GM10266 (cell line): ENCODE measurements at regions not wholly inside any gene's neighbourhood (a gene's known extent, or its start where the extent isn't known, plus 50 kb on each side); places are given as distances from the start of the nearest gene placed in this dataset.
"Not testable (repeated sequence)": the region's sequence is repeated elsewhere in the genome, so short reads cannot be mapped to it uniquely, and the experiment has no call there.

Experiments
- DNase-seq: peaks from one replicate; pipeline ENCODE4 v3.0.0; 2012; ENCODE audit errors: extremely low spot score
- TF ChIP-seq, protein P1 (sequence below): IDR thresholded peaks from 2 replicates; pipeline ENCODE4 v1.5.1; 2012; ENCODE audit warnings: mild to moderate bottlenecking, low read depth; ENCODE audit not compliant: control insufficient read depth, insufficient read depth; ENCODE audit errors: missing control alignments

DNA sequence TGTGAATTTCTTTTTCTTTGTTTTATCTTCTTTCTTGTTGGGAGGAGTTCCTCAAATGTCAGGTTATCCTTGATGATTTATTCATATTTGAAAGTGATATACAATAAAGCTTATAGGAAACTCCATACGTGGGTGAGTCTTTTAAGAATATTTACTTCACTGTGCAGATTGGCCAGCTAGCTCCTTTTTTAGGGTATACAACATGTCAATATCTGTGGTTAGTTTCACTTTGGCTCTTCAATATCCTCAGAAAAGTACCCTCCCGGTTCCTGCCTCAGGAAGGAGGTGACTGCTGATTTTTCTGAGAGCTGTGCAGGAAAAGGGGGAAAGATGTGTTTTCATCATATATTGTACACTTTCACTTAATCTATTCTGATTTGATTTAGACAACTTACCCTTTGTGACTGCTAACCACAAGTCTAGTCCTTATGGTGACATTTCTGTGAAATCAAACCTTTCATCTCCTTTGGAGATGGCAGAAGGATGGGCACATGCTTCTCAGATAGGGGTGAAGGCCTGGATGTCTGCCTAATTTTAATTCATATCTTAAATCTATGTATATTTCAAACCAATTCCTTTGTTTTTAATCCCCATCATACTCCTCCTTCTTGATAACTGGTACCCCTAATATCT, 98.2 kb upstream of the NECTIN3 start:
- no peak for DNase-seq

GRCh38 chr3:110974902-110975301, 96.7 kb upstream of the NECTIN3 start:
- DNase-seq = no peak
- TF ChIP-seq, protein P1, sequence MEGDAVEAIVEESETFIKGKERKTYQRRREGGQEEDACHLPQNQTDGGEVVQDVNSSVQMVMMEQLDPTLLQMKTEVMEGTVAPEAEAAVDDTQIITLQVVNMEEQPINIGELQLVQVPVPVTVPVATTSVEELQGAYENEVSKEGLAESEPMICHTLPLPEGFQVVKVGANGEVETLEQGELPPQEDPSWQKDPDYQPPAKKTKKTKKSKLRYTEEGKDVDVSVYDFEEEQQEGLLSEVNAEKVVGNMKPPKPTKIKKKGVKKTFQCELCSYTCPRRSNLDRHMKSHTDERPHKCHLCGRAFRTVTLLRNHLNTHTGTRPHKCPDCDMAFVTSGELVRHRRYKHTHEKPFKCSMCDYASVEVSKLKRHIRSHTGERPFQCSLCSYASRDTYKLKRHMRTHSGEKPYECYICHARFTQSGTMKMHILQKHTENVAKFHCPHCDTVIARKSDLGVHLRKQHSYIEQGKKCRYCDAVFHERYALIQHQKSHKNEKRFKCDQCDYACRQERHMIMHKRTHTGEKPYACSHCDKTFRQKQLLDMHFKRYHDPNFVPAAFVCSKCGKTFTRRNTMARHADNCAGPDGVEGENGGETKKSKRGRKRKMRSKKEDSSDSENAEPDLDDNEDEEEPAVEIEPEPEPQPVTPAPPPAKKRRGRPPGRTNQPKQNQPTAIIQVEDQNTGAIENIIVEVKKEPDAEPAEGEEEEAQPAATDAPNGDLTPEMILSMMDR = no peak

More for the DNA sequence above, 98.2 kb upstream of the NECTIN3 start:
- TF ChIP-seq, protein P1 = no peak

- no peak for DNase-seq
- TF ChIP-seq, protein P1 = no peak
Measured at GRCh38 chr3:110984456-110985250, 87.0 kb upstream of the NECTIN3 start.

DNA sequence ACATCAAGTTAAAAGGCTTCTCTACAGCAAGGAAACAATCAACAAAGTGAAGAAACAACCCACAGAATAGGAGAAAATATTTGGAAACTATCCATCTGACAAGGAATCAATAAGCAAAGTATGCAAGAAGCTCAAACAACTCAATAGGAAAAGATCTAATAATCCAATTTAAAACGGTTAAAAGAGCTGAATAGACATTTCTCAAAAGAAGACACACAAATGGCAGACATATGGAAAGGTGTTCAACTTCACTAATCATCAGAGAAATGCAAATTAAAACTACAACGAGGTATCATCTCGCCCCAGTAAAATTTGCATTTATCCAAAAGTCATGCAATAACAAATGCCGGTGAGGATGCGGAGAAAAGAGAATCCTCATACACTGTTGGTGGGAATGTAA, 82.2 kb upstream of the NECTIN3 start:
- DNase-seq = no peak
- TF ChIP-seq, protein P1 = no peak

DNA sequence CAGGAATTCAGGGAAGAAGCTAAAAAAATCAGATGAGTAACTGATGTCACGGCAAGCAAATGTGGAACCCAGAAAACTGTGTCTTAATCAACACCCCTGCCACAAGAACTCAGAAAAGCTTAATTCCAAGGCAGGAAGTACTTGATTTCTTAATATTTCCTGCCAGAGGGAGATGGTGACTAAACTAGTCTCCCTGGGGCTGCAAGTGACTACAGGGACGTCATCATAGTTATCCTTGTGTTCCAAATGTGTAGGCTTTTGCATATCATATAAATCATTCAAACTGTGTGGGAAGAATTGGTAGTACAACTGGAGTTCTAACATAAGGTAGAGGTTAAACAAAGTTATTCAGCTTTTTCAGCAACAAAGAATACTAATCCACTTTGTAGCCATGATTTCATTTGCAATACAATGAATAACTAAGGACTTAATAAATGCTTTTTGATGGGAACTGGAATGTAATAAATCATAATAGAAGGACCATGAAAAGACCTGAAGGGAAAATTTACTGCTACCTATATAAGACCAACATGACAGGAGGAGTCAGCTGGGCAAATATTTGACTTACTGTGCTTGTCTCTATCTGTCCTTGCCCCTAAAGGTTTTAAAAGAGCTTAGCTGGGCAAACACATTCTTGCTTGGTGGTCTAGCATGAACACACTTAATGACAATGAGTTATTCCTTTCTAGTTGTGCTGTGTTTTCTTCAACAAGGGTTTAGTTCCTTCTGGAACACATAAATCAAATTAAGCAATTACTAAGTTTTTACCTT, 76.0 kb upstream of the NECTIN3 start:
- DNase-seq = no peak
- TF ChIP-seq, protein P1 = no peak

GRCh38 chr3:110998766-110999165, 72.8 kb upstream of the NECTIN3 start:
- DNase-seq = not testable (repeated sequence)

DNA sequence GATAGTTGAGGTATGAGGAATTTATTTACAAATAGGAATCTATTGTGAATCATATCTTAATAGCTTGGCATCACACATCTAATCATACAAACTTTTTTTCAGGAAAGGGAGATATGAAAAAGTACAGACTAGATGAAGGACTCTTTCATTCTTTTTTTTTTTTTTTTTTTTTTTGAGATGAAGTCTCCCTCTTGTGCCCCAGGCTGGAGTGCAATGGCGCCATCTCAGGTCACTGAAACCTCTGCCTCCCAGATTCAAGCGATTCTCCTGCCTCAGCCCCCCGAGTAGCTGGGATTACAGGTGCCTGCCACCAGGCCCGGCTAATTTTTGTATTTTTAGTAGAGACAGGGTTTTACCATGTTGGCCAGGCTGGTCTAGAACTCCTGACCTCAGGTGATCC, 65.1 kb upstream of the NECTIN3 start:
- not testable (repeated sequence) for DNase-seq
